DND-41 (cell line): ENCODE measurements at regions not wholly inside any gene's neighbourhood (a gene's known extent, or its start where the extent isn't known, plus 50 kb on each side); places are given as distances from the start of the nearest gene placed in this dataset.

Experiments used
- EZH2 ChIP-seq: IDR thresholded peaks from 3 replicates; pipeline ENCODE4 v1.6.1; 2012; ENCODE audit warnings: borderline replicate concordance, low read depth, mild to moderate bottlenecking, moderate library complexity, low read length, inconsistent platforms; ENCODE audit not compliant: severe bottlenecking
- TF ChIP-seq, protein P1 (sequence below): IDR thresholded peaks from 2 replicates; pipeline ENCODE4 v1.5.1; 2012; ENCODE audit warnings: borderline replicate concordance, low read length, moderate library complexity, mild to moderate bottlenecking; ENCODE audit not compliant: poor library complexity, severe bottlenecking; ENCODE audit errors: extremely low read depth

DNA sequence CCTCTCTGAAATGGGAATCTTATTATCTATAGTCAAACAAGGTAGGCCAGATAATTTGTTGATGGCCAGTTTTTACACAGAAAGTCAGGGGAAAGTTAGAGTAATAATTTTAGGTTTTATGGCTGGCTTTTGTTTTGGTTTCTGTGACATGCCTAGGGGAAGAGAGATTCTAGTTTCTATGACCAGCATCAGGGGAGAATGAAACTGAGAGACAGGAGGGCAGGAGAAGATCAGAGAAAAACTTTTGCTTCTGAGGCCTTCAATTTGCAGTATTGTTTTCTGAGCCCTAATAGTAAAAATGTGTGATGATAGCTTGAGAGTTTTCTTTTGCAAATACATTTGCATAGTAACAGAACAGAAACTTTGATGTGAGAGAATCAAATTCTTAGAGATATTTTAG is 564.3 kb downstream of the ZNF608 start:
- TF ChIP-seq, protein P1, sequence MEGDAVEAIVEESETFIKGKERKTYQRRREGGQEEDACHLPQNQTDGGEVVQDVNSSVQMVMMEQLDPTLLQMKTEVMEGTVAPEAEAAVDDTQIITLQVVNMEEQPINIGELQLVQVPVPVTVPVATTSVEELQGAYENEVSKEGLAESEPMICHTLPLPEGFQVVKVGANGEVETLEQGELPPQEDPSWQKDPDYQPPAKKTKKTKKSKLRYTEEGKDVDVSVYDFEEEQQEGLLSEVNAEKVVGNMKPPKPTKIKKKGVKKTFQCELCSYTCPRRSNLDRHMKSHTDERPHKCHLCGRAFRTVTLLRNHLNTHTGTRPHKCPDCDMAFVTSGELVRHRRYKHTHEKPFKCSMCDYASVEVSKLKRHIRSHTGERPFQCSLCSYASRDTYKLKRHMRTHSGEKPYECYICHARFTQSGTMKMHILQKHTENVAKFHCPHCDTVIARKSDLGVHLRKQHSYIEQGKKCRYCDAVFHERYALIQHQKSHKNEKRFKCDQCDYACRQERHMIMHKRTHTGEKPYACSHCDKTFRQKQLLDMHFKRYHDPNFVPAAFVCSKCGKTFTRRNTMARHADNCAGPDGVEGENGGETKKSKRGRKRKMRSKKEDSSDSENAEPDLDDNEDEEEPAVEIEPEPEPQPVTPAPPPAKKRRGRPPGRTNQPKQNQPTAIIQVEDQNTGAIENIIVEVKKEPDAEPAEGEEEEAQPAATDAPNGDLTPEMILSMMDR = no peak
- TF ChIP-seq EZH2 = no peak
